Renal pelvis (tissue), 1 donor: ENCODE measurements at regions not wholly inside any gene's neighbourhood (a gene's known extent, or its start where the extent isn't known, plus 50 kb on each side); places are given as distances from the start of the nearest gene placed in this dataset.

Source experiments
- DNase-seq: peaks from one replicate; pipeline ENCODE4 v3.0.0-alpha.2; 2013

GRCh38 chr4:141922236-141922635, 285.9 kb downstream of the IL15 start:
- DNase-seq, result no peak

- DNase-seq, result no peak
Observed at GRCh38 chr4:141926406-141926805, 290.0 kb downstream of the IL15 start.

- no peak for DNase-seq
Observed at GRCh38 chr4:141932490-141932889, 296.1 kb downstream of the IL15 start.

GRCh38 chr4:141933978-141934377, 297.6 kb downstream of the IL15 start:
- DNase-seq, result no peak

GRCh38 chr4:141955696-141956095, 319.3 kb downstream of the IL15 start:
- DNase-seq, result no peak

- DNase-seq, result no peak
Observed at GRCh38 chr4:141957416-141957815, 321.0 kb downstream of the IL15 start.

GRCh38 chr4:141962486-141962885, 326.1 kb downstream of the IL15 start:
- no peak for DNase-seq

GRCh38 chr4:141971869-141972268, 335.5 kb downstream of the IL15 start:
- DNase-seq, result no peak

- DNase-seq, result no peak
Observed at GRCh38 chr4:141972950-141973349, 336.6 kb downstream of the IL15 start.
